DND-41 (cell line): ENCODE measurements at regions not wholly inside any gene's neighbourhood (a gene's known extent, or its start where the extent isn't known, plus 50 kb on each side); places are given as distances from the start of the nearest gene placed in this dataset.

Experiments used
- EZH2 ChIP-seq: IDR thresholded peaks from 3 replicates; pipeline ENCODE4 v1.6.1; 2012; ENCODE audit warnings: borderline replicate concordance, low read depth, mild to moderate bottlenecking, moderate library complexity, low read length, inconsistent platforms; ENCODE audit not compliant: severe bottlenecking
- TF ChIP-seq, protein P1 (sequence below): IDR thresholded peaks from 2 replicates; pipeline ENCODE4 v1.5.1; 2012; ENCODE audit warnings: borderline replicate concordance, low read length, moderate library complexity, mild to moderate bottlenecking; ENCODE audit not compliant: poor library complexity, severe bottlenecking; ENCODE audit errors: extremely low read depth

DNA sequence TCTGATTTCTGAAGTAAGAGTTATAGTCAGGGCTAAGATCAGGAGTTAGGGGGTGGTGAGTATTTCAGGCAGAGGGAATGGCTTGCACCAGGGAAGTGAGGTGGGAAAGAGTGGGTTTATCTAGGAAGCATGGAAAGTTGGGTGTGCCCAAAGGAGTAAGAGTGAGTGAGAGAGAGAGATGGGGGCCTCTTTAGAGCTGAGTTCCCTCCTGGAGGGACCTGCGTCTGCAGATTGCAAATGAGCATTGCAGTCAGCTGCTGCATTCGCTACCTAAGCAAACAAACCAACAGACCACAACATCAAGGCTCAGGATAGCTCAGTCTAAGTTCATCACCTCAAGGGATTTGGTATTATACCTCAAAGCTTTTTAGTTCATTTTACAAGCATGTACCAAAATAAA, 405.8 kb downstream of the FGF9 start:
- TF ChIP-seq EZH2: no peak
- TF ChIP-seq, protein P1, sequence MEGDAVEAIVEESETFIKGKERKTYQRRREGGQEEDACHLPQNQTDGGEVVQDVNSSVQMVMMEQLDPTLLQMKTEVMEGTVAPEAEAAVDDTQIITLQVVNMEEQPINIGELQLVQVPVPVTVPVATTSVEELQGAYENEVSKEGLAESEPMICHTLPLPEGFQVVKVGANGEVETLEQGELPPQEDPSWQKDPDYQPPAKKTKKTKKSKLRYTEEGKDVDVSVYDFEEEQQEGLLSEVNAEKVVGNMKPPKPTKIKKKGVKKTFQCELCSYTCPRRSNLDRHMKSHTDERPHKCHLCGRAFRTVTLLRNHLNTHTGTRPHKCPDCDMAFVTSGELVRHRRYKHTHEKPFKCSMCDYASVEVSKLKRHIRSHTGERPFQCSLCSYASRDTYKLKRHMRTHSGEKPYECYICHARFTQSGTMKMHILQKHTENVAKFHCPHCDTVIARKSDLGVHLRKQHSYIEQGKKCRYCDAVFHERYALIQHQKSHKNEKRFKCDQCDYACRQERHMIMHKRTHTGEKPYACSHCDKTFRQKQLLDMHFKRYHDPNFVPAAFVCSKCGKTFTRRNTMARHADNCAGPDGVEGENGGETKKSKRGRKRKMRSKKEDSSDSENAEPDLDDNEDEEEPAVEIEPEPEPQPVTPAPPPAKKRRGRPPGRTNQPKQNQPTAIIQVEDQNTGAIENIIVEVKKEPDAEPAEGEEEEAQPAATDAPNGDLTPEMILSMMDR: no peak
